OCI-LY1 (cell line): ENCODE measurements at regions not wholly inside any gene's neighbourhood (a gene's known extent, or its start where the extent isn't known, plus 50 kb on each side); places are given as distances from the start of the nearest gene placed in this dataset.

Source experiments
- CTCF ChIP-seq: fragments of 200-600 bp; sonication (generic), shearing (Covaris generic); IDR thresholded peaks from 2 replicates; pipeline ENCODE4 v1.5.1; 2017; ENCODE audit warnings: mild to moderate bottlenecking, antibody characterized with exemption, low read length, moderate library complexity, mixed read lengths
- EZH2 ChIP-seq: fragments of 200-600 bp; sonication (generic), shearing (Covaris generic); IDR thresholded peaks from 2 replicates; pipeline ENCODE4 v1.8.0; 2017; ENCODE audit warnings: borderline replicate concordance, mixed run types, mild to moderate bottlenecking, antibody characterized with exemption, low read length, moderate library complexity, mixed read lengths

- TF ChIP-seq CTCF (no peak), EZH2 (no peak)
Measured at GRCh38 chr6:130744576-130745366, 82.4 kb upstream of the SMLR1 start.
